ENCODE measurements at regions not wholly inside any gene's neighbourhood (a gene's known extent, or its start where the extent isn't known, plus 50 kb on each side); places are given as distances from the start of the nearest gene placed in this dataset.

- no peak for TF ChIP-seq CTCF (conservative IDR thresholded peaks at IDR 0.05; ENCODE audit: low read depth, low read length)
- H3K4me2 ChIP-seq, result no peak overlapping the region
- H3K27me3 ChIP-seq (ENCODE audit: insufficient read depth, low read depth), result no peaks in the 10 kb centered on the region
- H3K36me3 ChIP-seq (ENCODE audit: insufficient read depth), result no peaks in the 10 kb centered on the region
- no peak overlapping the region for H3K9ac ChIP-seq
- no peaks in the 10 kb centered on the region for H3K79me2 ChIP-seq (ENCODE audit: insufficient read depth, low read depth)
- no peaks in the 10 kb centered on the region for H4K20me1 ChIP-seq (ENCODE audit: insufficient read depth)
- H3K27ac ChIP-seq, result no peak overlapping the region
- H2AFZ ChIP-seq (ENCODE audit: low read depth), result no peak overlapping the region
- H3K4me3 ChIP-seq (IDR thresholded peaks at IDR 0.05; ENCODE audit: insufficient read depth, low read depth, low read length), result no peak overlapping the region
- no peaks in the 10 kb centered on the region for H3K4me1 ChIP-seq (ENCODE audit: low read depth, poor library complexity, severe bottlenecking)
Observed at GRCh38 chr4:129167640-129168260, 71.8 kb downstream of the C4orf33 start.

- H3K4me3 ChIP-seq (IDR thresholded peaks at IDR 0.05; ENCODE audit: insufficient read depth, low read depth, low read length), result no peak overlapping the region
- no peak overlapping the region for H3K9ac ChIP-seq
- H2AFZ ChIP-seq (ENCODE audit: low read depth), result no peak overlapping the region
- no peak for TF ChIP-seq CTCF (conservative IDR thresholded peaks at IDR 0.05; ENCODE audit: low read depth, low read length)
- no peak overlapping the region for H3K4me2 ChIP-seq
- H3K36me3 ChIP-seq (ENCODE audit: insufficient read depth), result no peaks in the 10 kb centered on the region
- no peaks in the 10 kb centered on the region for H4K20me1 ChIP-seq (ENCODE audit: insufficient read depth)
- no peaks in the 10 kb centered on the region for H3K27me3 ChIP-seq (ENCODE audit: insufficient read depth, low read depth)
- no peak overlapping the region for H3K27ac ChIP-seq
- peaks cover 9% of the 10 kb centered on the region for H3K4me1 ChIP-seq (ENCODE audit: low read depth, poor library complexity, severe bottlenecking)
- H3K79me2 ChIP-seq (ENCODE audit: insufficient read depth, low read depth), result no peaks in the 10 kb centered on the region
Observed at GRCh38 chr4:129172181-129172580, 76.2 kb downstream of the C4orf33 start.

- H3K36me3 ChIP-seq (ENCODE audit: insufficient read depth), result no peaks in the 10 kb centered on the region
- no peak overlapping the region for H3K27ac ChIP-seq
- peaks cover 12% of the 10 kb centered on the region for H3K4me1 ChIP-seq (ENCODE audit: low read depth, poor library complexity, severe bottlenecking)
- no peaks in the 10 kb centered on the region for H3K79me2 ChIP-seq (ENCODE audit: insufficient read depth, low read depth)
- no peaks in the 10 kb centered on the region for H3K27me3 ChIP-seq (ENCODE audit: insufficient read depth, low read depth)
- no peaks in the 10 kb centered on the region for H4K20me1 ChIP-seq (ENCODE audit: insufficient read depth)
- H3K4me3 ChIP-seq (IDR thresholded peaks at IDR 0.05; ENCODE audit: insufficient read depth, low read depth, low read length), result no peak overlapping the region
- H3K4me2 ChIP-seq, result peak overlapping the region; percentile 18
- TF ChIP-seq CTCF (conservative IDR thresholded peaks at IDR 0.05; ENCODE audit: low read depth, low read length), result no peak
- no peak overlapping the region for H2AFZ ChIP-seq (ENCODE audit: low read depth)
- no peak overlapping the region for H3K9ac ChIP-seq
Observed at GRCh38 chr4:129176864-129177263, 80.9 kb downstream of the C4orf33 start.

GRCh38 chr4:129179276-129179675 lies 83.3 kb downstream of the C4orf33 start:
- Histone ChIP-seq H3K4me3 (IDR thresholded peaks at IDR 0.05; ENCODE audit: insufficient read depth, low read depth, low read length) (no peak overlapping the region), H3K27ac (no peak overlapping the region), H3K79me2 (ENCODE audit: insufficient read depth, low read depth) (no peaks in the 10 kb centered on the region), H3K4me1 (ENCODE audit: low read depth, poor library complexity, severe bottlenecking) (peaks cover 12% of the 10 kb centered on the region), H3K36me3 (ENCODE audit: insufficient read depth) (no peaks in the 10 kb centered on the region), H3K4me2 (no peak overlapping the region), H4K20me1 (ENCODE audit: insufficient read depth) (no peaks in the 10 kb centered on the region), H3K9ac (no peak overlapping the region), H3K27me3 (ENCODE audit: insufficient read depth, low read depth) (no peaks in the 10 kb centered on the region), H2AFZ (ENCODE audit: low read depth) (no peak overlapping the region)
- TF ChIP-seq CTCF (conservative IDR thresholded peaks at IDR 0.05; ENCODE audit: low read depth, low read length), result no peak

All from KMS-11 (cell line).